Thyroid gland (tissue), 4 donors: ENCODE measurements at regions not wholly inside any gene's neighbourhood (a gene's known extent, or its start where the extent isn't known, plus 50 kb on each side); places are given as distances from the start of the nearest gene placed in this dataset.

ENCODE experiments used
- DNase-seq, 2 donors: peaks; one replicate each; pipeline ENCODE4 v3.0.0-alpha.2; 2019
- H3K27ac ChIP-seq, 3 donors: fragments of 200-600 bp; sonication (generic); 1 replicate in 2 of 3; 2 replicates in 1 of 3; pipeline ENCODE4 v1.5.1; 2016 to 2019; ENCODE audit warnings: mild to moderate bottlenecking in 1 of 3, moderate library complexity in 1 of 3
- H3K27me3 ChIP-seq: fragments of 200-600 bp; sonication (generic); one replicate; pipeline ENCODE4 v1.5.1; 2019
- H3K36me3 ChIP-seq, 2 donors: fragments of 200-600 bp; sonication (generic); one replicate each; pipeline ENCODE4 v1.5.1; 2016 to 2019
- H3K4me1 ChIP-seq, 2 donors: fragments of 200-600 bp; sonication (generic); one replicate each; pipeline ENCODE4 v1.5.1; 2017 to 2019
- H3K4me3 ChIP-seq, 3 donors: fragments of 200-600 bp; sonication (generic); replicated peaks in 1 of 3; 1 replicate in 2 of 3; 2 replicates in 1 of 3; pipeline ENCODE4 v1.5.1; 2016; ENCODE audit warnings: mild to moderate bottlenecking in 1 of 3
- H3K9me3 ChIP-seq: fragments of 200-600 bp; sonication (generic); one replicate; pipeline ENCODE4 v1.5.1; 2017
- CTCF ChIP-seq, 6 experiments: fragments of 200-600 bp in 3 of 6; fragments of 450-650 bp in 3 of 6; sonication (generic) in 3 of 6; IDR thresholded peaks; one replicate each; pipeline ENCODE4 v1.5.1; 2016 to 2019; ENCODE audit warnings: antibody characterized with exemption in 6 of 6, mild to moderate bottlenecking in 2 of 6, inconsistent platforms in 1 of 6, moderate library complexity in 1 of 6
- POLR2A ChIP-seq, 2 donors: fragments of 450-650 bp; IDR thresholded peaks; one replicate each; pipeline ENCODE4 v1.6.1; 2017; ENCODE audit warnings: antibody characterized with exemption in 2 of 2, mild to moderate bottlenecking in 2 of 2, moderate library complexity in 1 of 2
- WGBS, 2 donors: methylation state at CpG; one replicate each; pipeline ENCODE4 v1.1.5; 2017; 5-methylcytosine and 5-hydroxymethylcytosine counted together
- intact Hi-C: fragments of 100-400 bp; cut with DNase I; formaldehyde crosslinking; loops from one replicate; pipeline ENCODE4 v1.15.1; 2023

GRCh38 chr6:80437221-80437620 is 330.8 kb downstream of the BCKDHB start:
- 82 to 88% methylated on average over 1 of the region's 1 CpG for WGBS, 2 donors
- Histone ChIP-seq H3K4me1 (peaks cover 0 to 3% of the 10 kb centered on the region in 2 donors), H3K27me3 (no peaks in the 10 kb centered on the region), H3K4me3 (no peak overlapping the region), H3K27ac (no peak overlapping the region), H3K36me3 (no peaks in the 10 kb centered on the region), H3K9me3 (no peaks in the 10 kb centered on the region)
- DNase-seq, result no peak
- TF ChIP-seq POLR2A (IDR thresholded peaks at IDR 0.05), result no peak
- TF ChIP-seq CTCF (IDR thresholded peaks at IDR 0.05), result no peak
- intact Hi-C loops, result no loop called here

- Histone ChIP-seq H3K27me3 (no peaks in the 10 kb centered on the region), H3K4me1 (peaks cover 0 to 3% of the 10 kb centered on the region in 2 donors), H3K36me3 (no peaks in the 10 kb centered on the region), H3K27ac (no peak overlapping the region), H3K9me3 (no peaks in the 10 kb centered on the region), H3K4me3 (no peak overlapping the region)
- DNase-seq, result no peak
- TF ChIP-seq POLR2A (IDR thresholded peaks at IDR 0.05), result no peak
- TF ChIP-seq CTCF (IDR thresholded peaks at IDR 0.05), result no peak
- WGBS, 2 donors, result 98 to 100% methylated on average over 1 of the region's 1 CpG
- intact Hi-C loops, result no loop called here
These were observed 330.2 kb downstream of the BCKDHB start for GRCh38 chr6:80436663-80437062.

DNA sequence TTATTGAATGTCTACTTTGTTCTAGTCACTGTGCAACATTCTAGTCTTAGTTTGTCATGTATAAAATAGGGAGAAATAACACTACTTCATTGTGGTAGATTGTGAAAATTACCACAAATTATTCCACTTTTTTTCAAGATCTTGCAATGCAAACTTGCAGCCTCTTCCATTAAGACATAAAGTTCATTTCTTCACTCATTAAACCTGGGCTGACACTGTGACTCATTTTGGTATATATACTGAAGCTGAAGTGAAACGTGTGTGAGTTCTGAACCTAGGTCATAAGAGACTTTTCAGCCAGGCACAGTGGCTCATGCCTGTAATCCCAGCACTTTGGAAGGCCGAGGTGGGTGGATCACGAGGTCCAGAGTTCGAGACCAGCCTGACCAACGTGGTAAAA is 329.0 kb downstream of the BCKDHB start:
- no peak for DNase-seq
- 95% methylated on average over 5 of the region's 5 CpGs for WGBS, 2 donors

GRCh38 chr6:80434691-80435350 is 328.4 kb downstream of the BCKDHB start:
- Histone ChIP-seq H3K9me3 (no peaks in the 10 kb centered on the region), H3K4me1 (peaks cover 0 to 3% of the 10 kb centered on the region in 2 donors), H3K36me3 (no peaks in the 10 kb centered on the region), H3K27me3 (no peaks in the 10 kb centered on the region), H3K27ac (no peak overlapping the region), H3K4me3 (no peak overlapping the region)
- intact Hi-C loops, result no loop called here
- WGBS, 2 donors, result 72 to 78% methylated on average over 4 of the region's 4 CpGs
- no peak for DNase-seq
- no peak for TF ChIP-seq POLR2A (IDR thresholded peaks at IDR 0.05)
- no peak for TF ChIP-seq CTCF (IDR thresholded peaks at IDR 0.05)

More for the DNA sequence above, 329.0 kb downstream of the BCKDHB start:
- H3K36me3 ChIP-seq, result no peaks in the 10 kb centered on the region
- H3K4me1 ChIP-seq, result peaks cover 0 to 3% of the 10 kb centered on the region in 2 donors
- H3K9me3 ChIP-seq, result no peaks in the 10 kb centered on the region
- no peak overlapping the region for H3K27ac ChIP-seq
- no peaks in the 10 kb centered on the region for H3K27me3 ChIP-seq
- intact Hi-C loops, result no loop called here
- TF ChIP-seq POLR2A (IDR thresholded peaks at IDR 0.05) (no peak), CTCF (IDR thresholded peaks at IDR 0.05) (no peak)
- no peak overlapping the region for H3K4me3 ChIP-seq

- intact Hi-C loops, result no loop called here
- 23 to 35% methylated on average over 2 of the region's 2 CpGs for WGBS, 2 donors
- Histone ChIP-seq H3K27ac (no peak overlapping the region), H3K36me3 (no peaks in the 10 kb centered on the region), H3K9me3 (no peaks in the 10 kb centered on the region), H3K4me1 (peaks cover 0 to 3% of the 10 kb centered on the region in 2 donors), H3K27me3 (no peaks in the 10 kb centered on the region), H3K4me3 (no peak overlapping the region)
- DNase-seq, result no peak
- no peak for TF ChIP-seq POLR2A (IDR thresholded peaks at IDR 0.05)
- TF ChIP-seq CTCF (IDR thresholded peaks at IDR 0.05), result no peak
These were observed 327.2 kb downstream of the BCKDHB start for GRCh38 chr6:80433673-80434025.
